ENCODE measurements at regions not wholly inside any gene's neighbourhood (a gene's known extent, or its start where the extent isn't known, plus 50 kb on each side); places are given as distances from the start of the nearest gene placed in this dataset.

DNA sequence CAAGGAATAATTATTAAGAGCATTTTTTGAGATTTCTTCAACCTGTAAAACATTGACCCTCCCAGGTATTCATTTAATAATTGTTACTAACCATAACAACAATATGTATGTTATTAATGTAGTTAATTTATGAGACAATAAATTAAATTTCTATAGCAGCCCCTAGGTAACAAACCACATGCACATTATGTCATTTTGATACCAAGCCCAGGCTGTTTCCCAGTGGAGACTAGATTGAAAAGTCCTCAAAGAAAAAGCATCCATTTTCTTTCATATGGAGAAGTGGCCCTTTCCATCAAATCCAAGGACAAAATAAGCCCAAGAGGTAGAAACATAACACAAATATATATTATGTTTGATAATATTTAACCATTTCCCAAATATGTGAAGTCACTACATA, 104.3 kb upstream of the GK2 start:
- Histone ChIP-seq H3K4me1 (no peaks in the 10 kb centered on the region), H3K27me3 (no peaks in the 10 kb centered on the region), H3K36me3 (no peaks in the 10 kb centered on the region), H3K4me3 (no peak overlapping the region), H3K9me3 (no peaks in the 10 kb centered on the region), H3K27ac (no peak overlapping the region)
- TF ChIP-seq, protein P1, sequence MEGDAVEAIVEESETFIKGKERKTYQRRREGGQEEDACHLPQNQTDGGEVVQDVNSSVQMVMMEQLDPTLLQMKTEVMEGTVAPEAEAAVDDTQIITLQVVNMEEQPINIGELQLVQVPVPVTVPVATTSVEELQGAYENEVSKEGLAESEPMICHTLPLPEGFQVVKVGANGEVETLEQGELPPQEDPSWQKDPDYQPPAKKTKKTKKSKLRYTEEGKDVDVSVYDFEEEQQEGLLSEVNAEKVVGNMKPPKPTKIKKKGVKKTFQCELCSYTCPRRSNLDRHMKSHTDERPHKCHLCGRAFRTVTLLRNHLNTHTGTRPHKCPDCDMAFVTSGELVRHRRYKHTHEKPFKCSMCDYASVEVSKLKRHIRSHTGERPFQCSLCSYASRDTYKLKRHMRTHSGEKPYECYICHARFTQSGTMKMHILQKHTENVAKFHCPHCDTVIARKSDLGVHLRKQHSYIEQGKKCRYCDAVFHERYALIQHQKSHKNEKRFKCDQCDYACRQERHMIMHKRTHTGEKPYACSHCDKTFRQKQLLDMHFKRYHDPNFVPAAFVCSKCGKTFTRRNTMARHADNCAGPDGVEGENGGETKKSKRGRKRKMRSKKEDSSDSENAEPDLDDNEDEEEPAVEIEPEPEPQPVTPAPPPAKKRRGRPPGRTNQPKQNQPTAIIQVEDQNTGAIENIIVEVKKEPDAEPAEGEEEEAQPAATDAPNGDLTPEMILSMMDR (IDR thresholded peaks at IDR 0.05): no peak
- TF ChIP-seq EP300 (IDR thresholded peaks at IDR 0.05) (no peak), POLR2A (IDR thresholded peaks at IDR 0.05) (no peak)
- no peak for DNase-seq (ENCODE audit: low spot score in 2 of 2)

DNA sequence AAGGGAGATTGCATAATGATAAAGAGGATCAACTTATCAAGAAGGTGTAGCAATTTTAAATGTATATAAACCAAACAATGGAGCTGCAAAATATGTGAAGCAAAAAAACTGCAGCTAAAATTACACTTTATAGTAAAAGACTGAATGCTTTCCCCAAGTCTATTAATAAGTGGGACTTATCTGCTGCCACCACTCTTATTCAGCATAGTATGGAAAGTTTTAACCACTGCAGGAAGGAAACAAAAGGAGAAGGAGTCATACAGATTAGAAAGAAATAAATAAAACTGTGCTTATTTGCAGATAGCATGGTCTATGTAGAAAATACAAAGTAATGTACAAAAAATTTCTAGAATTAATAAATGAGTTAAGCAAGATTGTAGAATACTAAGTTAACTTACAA, 94.1 kb upstream of the GK2 start:
- no peak for DNase-seq (ENCODE audit: low spot score in 2 of 2)
- TF ChIP-seq, protein P1 (IDR thresholded peaks at IDR 0.05): no peak
- no peaks in the 10 kb centered on the region for H3K9me3 ChIP-seq

DNA sequence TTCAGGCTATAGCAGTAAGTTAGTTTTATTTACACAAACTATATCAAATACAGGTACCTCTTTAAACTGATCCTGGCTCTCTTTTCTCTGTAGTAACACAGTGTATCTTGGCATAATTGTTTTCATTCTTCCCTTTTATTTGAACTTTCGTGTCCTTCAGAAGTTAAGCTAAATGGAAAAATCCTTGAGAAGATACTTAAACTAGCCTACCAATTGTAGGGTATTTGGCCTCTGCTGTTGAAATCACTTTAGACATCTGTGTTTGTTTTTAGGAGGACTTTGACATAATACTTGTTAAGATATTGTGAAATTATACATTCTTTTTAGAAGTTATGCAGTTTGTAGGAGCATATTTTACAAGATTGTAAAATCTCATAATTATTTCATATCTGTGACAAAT, 90.3 kb upstream of the GK2 start:
- WGBS, 2 donors: 49 to 51% methylated on average over 1 of the region's 1 CpG
- Histone ChIP-seq H3K27me3 (no peaks in the 10 kb centered on the region), H3K4me3 (peak overlapping the region in 1 of 4 donors; percentile 8), H3K36me3 (no peaks in the 10 kb centered on the region), H3K27ac (peak overlapping the region in 1 of 4 donors; percentile 18), H3K4me1 (no peaks in the 10 kb centered on the region), H3K9me3 (no peaks in the 10 kb centered on the region)
- peak in 1 of 2 donors; percentile 13 for TF ChIP-seq EP300 (IDR thresholded peaks at IDR 0.05)
- TF ChIP-seq, protein P1 (IDR thresholded peaks at IDR 0.05): no peak
- DNase-seq (ENCODE audit: low spot score in 2 of 2): no peak

More for the DNA sequence above, 94.1 kb upstream of the GK2 start:
- H3K27me3 ChIP-seq: no peaks in the 10 kb centered on the region
- no peak overlapping the region for H3K4me3 ChIP-seq
- H3K27ac ChIP-seq: no peak overlapping the region
- no peaks in the 10 kb centered on the region for H3K4me1 ChIP-seq
- no peaks in the 10 kb centered on the region for H3K36me3 ChIP-seq

DNA sequence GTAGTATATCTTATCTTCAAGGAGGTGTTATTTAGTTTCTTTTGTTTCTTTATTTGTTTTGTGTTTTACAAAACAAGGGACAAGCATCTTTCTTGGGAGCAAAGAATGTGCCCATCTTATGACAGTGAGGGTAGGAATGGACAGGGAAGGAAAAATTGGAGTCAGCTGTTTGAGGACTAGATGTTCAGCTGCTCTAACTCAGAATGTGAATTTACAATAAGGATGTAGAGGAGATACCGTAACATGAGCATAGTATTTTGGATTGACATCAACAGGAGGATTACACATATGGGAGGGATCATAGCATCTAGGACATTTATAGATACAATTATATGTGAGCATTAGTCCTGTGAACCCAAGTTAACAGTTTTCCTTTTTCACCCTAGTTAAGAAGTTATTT, 89.0 kb upstream of the GK2 start:
- TF ChIP-seq, protein P1 (IDR thresholded peaks at IDR 0.05): no peak
- no peak for TF ChIP-seq EP300 (IDR thresholded peaks at IDR 0.05)
- no peak for TF ChIP-seq POLR2A (IDR thresholded peaks at IDR 0.05)
- no peak for DNase-seq (ENCODE audit: low spot score in 2 of 2)
- Histone ChIP-seq H3K36me3 (no peaks in the 10 kb centered on the region), H3K4me1 (no peaks in the 10 kb centered on the region), H3K27ac (no peak overlapping the region), H3K9me3 (no peaks in the 10 kb centered on the region), H3K4me3 (no peak overlapping the region), H3K27me3 (no peaks in the 10 kb centered on the region)
- 79 to 83% methylated on average over 1 of the region's 1 CpG for WGBS, 2 donors

DNA sequence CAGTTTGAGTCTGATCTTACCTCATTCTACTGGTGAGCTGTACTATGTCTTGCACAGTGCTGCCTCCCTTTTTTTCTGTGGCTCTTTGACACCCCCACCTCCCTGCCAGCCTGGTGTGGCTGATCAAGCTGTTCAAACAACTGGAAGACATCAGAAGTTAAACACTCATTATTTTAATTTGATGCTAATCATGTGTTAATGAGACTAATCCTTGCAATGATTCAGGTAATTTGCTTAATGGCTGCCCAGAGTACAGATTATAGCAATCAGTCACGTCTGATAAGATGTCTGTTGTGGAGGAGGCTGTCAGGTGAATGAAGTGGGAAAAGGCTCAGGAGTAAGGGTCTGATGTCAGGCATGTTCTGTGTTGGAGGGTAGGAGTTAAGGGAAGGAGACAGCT, 87.4 kb upstream of the GK2 start:
- 29 to 36% methylated on average over 1 of the region's 1 CpG for WGBS, 2 donors

More for the DNA sequence above, 87.4 kb upstream of the GK2 start:
- Histone ChIP-seq H3K27ac (no peak overlapping the region), H3K9me3 (no peaks in the 10 kb centered on the region), H3K4me1 (no peaks in the 10 kb centered on the region), H3K27me3 (no peaks in the 10 kb centered on the region), H3K36me3 (no peaks in the 10 kb centered on the region), H3K4me3 (peak overlapping the region in 1 of 4 donors; percentile 19)
- no peak for DNase-seq (ENCODE audit: low spot score in 2 of 2)
- TF ChIP-seq, protein P1 (IDR thresholded peaks at IDR 0.05): no peak
- TF ChIP-seq POLR2A (IDR thresholded peaks at IDR 0.05) (no peak), EP300 (IDR thresholded peaks at IDR 0.05) (no peak)

All from tibial nerve (tissue), 4 donors.